CD4-positive, alpha-beta T cell (primary cell): ENCODE measurements at regions not wholly inside any gene's neighbourhood (a gene's known extent, or its start where the extent isn't known, plus 50 kb on each side); places are given as distances from the start of the nearest gene placed in this dataset.

Experiments
- ATAC-seq: fragments of 200-7000 bp; cut with Tn5 transposase; one replicate; pipeline ENCODE4 v1.10.0; 2022; ENCODE audit warnings: mild to moderate bottlenecking; ENCODE audit not compliant: poor library complexity
- CTCF ChIA-PET: fragments of 350-600 bp; sonication (Branson Sonifier 250); formaldehyde crosslinking; loops from one replicate; lab custom pipeline; 2021; ENCODE audit warnings: antibody characterized with exemption, inconsistent platforms; lab: Charles Lee
- POLR2A ChIA-PET: fragments of 350-600 bp; sonication (Branson Sonifier 250); formaldehyde crosslinking; loops from one replicate; lab custom pipeline; 2021; ENCODE audit warnings: antibody characterized with exemption, inconsistent platforms; lab: Charles Lee
- DNase-seq, 14 experiments: peaks; one replicate each; pipeline ENCODE4 v3.0.0-alpha.2; 2013 to 2020; ENCODE audit warnings: mixed read lengths in 2 of 14
- H3K27ac ChIP-seq, 2 donors: one replicate each; pipeline versions ENCODE4 v1.5.1 to v1.7.0; 2013; ENCODE audit warnings: low read length in 2 of 2, low read depth in 1 of 2, mild to moderate bottlenecking in 1 of 2
- H3K27me3 ChIP-seq, 2 experiments: 1 replicate in 1 of 2; 2 replicates in 1 of 2; pipeline versions ENCODE4 v1.6.1 to v1.7.0; 2013; ENCODE audit warnings: low read length in 2 of 2, control low read depth in 1 of 2, mild to moderate bottlenecking in 1 of 2, moderate library complexity in 1 of 2; ENCODE audit not compliant: insufficient read depth in 2 of 2, control insufficient read depth in 1 of 2
- H3K36me3 ChIP-seq: one replicate; pipeline ENCODE4 v1.6.1; 2013; ENCODE audit warnings: low read length, control low read depth; ENCODE audit not compliant: insufficient read depth
- H3K4me1 ChIP-seq: one replicate; pipeline ENCODE4 v1.6.1; 2013; ENCODE audit warnings: low read length, control low read depth; ENCODE audit not compliant: insufficient read depth
- H3K4me3 ChIP-seq: one replicate; pipeline ENCODE4 v1.5.1; 2013; ENCODE audit warnings: mild to moderate bottlenecking, low read length, moderate library complexity
- H3K9me3 ChIP-seq, 2 experiments: 1 replicate in 1 of 2; 2 replicates in 1 of 2; pipeline versions ENCODE4 v1.6.1 to v1.7.0; 2013; ENCODE audit warnings: low read length in 2 of 2, mild to moderate bottlenecking in 2 of 2, control low read depth in 1 of 2, moderate library complexity in 1 of 2; ENCODE audit not compliant: control insufficient read depth in 1 of 2, insufficient read depth in 1 of 2
- H3K27ac Mint-ChIP-seq: one replicate; pipeline ENCODE4 v1.8.0; 2020; ENCODE audit warnings: mixed read lengths
- H3K27me3 Mint-ChIP-seq: one replicate; pipeline ENCODE4 v1.8.0; 2021; ENCODE audit warnings: mixed read lengths
- H3K36me3 Mint-ChIP-seq: one replicate; pipeline ENCODE4 v1.8.0; 2021; ENCODE audit warnings: low read depth, mixed read lengths
- H3K4me1 Mint-ChIP-seq: one replicate; pipeline ENCODE4 v1.8.0; 2021; ENCODE audit warnings: low read depth, mixed read lengths
- H3K4me3 Mint-ChIP-seq: one replicate; pipeline ENCODE4 v1.8.0; 2020; ENCODE audit warnings: mild to moderate bottlenecking, mixed read lengths
- H3K9me3 Mint-ChIP-seq: one replicate; pipeline ENCODE4 v1.8.0; 2020; ENCODE audit warnings: mixed read lengths
- intact Hi-C, 2 experiments: fragments of 100-400 bp; cut with DNase I in 1 of 2; cut with micrococcal nuclease in 1 of 2; formaldehyde crosslinking; loops; one replicate each; pipeline versions ENCODE4 v1.15.1 to v1.9.0; 2023 to 2025; cut with DNase I, micrococcal nuclease
- TF ChIP-seq, protein P1 (sequence below): fragments of 200-600 bp; IDR thresholded peaks from one replicate; pipeline ENCODE4 v1.8.0; 2022; ENCODE audit warnings: antibody characterized with exemption, mild to moderate bottlenecking

DNA sequence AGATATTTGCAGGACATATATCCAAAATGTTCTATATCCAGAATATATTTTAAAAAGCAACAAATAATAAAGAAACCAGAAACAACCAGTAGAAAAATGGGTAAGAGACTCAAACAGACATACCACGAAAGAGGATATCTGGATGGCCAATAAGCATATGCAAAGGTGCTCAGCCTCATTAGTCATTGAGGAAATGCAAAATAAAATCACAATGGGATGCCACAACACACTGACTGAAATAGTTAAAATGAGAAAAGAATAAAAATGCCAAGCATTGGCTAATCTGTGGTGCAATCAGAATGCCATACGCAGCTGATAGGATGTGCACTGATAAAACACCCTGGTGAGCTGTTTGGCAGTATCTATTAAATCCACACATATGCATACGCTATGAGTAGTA is 265.8 kb upstream of the ANKH start:
- Histone ChIP-seq H3K27ac (no peak overlapping the region), H3K27me3 (no peaks in the 10 kb centered on the region), H3K4me3 (no peak overlapping the region), H3K4me1 (no peaks in the 10 kb centered on the region), H3K36me3 (no peaks in the 10 kb centered on the region), H3K9me3 (peaks cover 0 to 11% of the 10 kb centered on the region in 2 experiments)
- Mint-ChIP-seq H3K9me3 (peaks cover 15% of the 10 kb centered on the region), H3K36me3 (no peaks in the 10 kb centered on the region), H3K4me1 (no peaks in the 10 kb centered on the region), H3K4me3 (no peak overlapping the region), H3K27ac (no peak overlapping the region), H3K27me3 (no peaks in the 10 kb centered on the region)
- CTCF ChIA-PET, result no interaction called here
- TF ChIP-seq, protein P1, sequence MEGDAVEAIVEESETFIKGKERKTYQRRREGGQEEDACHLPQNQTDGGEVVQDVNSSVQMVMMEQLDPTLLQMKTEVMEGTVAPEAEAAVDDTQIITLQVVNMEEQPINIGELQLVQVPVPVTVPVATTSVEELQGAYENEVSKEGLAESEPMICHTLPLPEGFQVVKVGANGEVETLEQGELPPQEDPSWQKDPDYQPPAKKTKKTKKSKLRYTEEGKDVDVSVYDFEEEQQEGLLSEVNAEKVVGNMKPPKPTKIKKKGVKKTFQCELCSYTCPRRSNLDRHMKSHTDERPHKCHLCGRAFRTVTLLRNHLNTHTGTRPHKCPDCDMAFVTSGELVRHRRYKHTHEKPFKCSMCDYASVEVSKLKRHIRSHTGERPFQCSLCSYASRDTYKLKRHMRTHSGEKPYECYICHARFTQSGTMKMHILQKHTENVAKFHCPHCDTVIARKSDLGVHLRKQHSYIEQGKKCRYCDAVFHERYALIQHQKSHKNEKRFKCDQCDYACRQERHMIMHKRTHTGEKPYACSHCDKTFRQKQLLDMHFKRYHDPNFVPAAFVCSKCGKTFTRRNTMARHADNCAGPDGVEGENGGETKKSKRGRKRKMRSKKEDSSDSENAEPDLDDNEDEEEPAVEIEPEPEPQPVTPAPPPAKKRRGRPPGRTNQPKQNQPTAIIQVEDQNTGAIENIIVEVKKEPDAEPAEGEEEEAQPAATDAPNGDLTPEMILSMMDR, result no peak
- intact Hi-C loops, result no loop called here
- POLR2A ChIA-PET, result no interaction called here
- DNase-seq (no peak), ATAC-seq (no peak)

DNA sequence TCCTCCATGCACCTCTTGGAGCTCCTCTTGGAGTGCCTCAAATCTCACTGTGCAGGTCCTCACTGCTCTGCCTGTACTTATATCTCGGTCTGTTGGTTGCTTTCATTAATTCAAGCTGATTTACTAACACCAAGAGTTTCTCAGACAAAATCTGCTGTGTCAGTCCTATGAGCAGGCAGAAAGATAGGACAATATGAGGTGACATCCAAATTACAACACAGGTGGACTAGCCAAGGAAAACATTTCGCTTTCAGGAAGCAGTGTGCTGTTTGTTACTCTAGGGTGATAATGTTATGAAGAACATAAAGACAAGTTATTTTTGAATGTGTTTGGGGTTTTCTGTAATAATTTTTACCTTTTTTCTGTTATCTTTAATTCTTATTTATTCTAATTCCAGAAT is 264.1 kb upstream of the ANKH start:
- no peak overlapping the region for H3K27ac ChIP-seq
- ChIA-PET POLR2A (no interaction called here), CTCF (no interaction called here)
- H3K36me3 ChIP-seq, result no peaks in the 10 kb centered on the region
- Mint-ChIP-seq H3K36me3 (no peaks in the 10 kb centered on the region), H3K27ac (no peak overlapping the region), H3K27me3 (no peaks in the 10 kb centered on the region), H3K4me1 (no peaks in the 10 kb centered on the region), H3K4me3 (no peak overlapping the region), H3K9me3 (peaks cover 14% of the 10 kb centered on the region)
- TF ChIP-seq, protein P1, result no peak
- peaks cover 0 to 18% of the 10 kb centered on the region in 2 experiments for H3K9me3 ChIP-seq
- intact Hi-C loops, result no loop called here
- DNase-seq (no peak), ATAC-seq (no peak)
- no peaks in the 10 kb centered on the region for H3K4me1 ChIP-seq
- H3K27me3 ChIP-seq, result no peaks in the 10 kb centered on the region
- H3K4me3 ChIP-seq, result no peak overlapping the region

DNA sequence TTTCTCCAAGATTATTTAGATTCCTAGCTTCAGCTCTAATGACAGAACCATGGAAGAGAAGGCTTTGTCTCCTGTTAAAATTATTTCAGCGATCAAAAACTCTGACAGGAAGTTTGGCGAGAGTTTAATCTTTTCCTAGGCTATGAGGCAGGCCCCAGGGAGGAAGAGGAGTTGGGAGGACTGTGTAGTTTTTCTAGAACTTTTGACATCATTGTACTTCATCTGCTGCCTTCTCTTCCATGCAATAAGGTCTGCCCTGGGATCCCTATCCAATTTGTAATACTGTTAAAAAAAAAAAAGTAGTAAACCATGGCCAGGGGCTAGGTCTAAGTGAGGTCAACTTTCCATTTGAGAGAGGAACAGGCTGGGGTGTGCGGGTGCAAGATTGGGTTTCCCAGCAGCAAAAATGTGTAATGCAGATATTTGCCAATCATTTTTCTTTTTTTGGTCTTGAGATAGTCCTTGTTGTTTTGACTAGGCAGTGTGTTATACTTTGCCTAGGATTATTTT is 261.9 kb upstream of the ANKH start:
- Histone ChIP-seq H3K4me3 (no peak overlapping the region), H3K27me3 (no peaks in the 10 kb centered on the region), H3K36me3 (no peaks in the 10 kb centered on the region), H3K27ac (no peak overlapping the region), H3K4me1 (no peaks in the 10 kb centered on the region), H3K9me3 (peaks cover 0 to 18% of the 10 kb centered on the region in 2 experiments)
- DNase-seq (no peak), ATAC-seq (no peak)
- H3K4me1 Mint-ChIP-seq, result no peaks in the 10 kb centered on the region
- no peaks in the 10 kb centered on the region for H3K27me3 Mint-ChIP-seq
- ChIA-PET CTCF (no interaction called here), POLR2A (no interaction called here)
- H3K36me3 Mint-ChIP-seq, result no peaks in the 10 kb centered on the region
- peaks cover 19% of the 10 kb centered on the region for H3K9me3 Mint-ChIP-seq
- no peak overlapping the region for H3K4me3 Mint-ChIP-seq
- H3K27ac Mint-ChIP-seq, result no peak overlapping the region
- intact Hi-C loops, result no loop called here
- TF ChIP-seq, protein P1, result no peak
